HepG2 (cell line): ENCODE measurements at regions not wholly inside any gene's neighbourhood (a gene's known extent, or its start where the extent isn't known, plus 50 kb on each side); places are given as distances from the start of the nearest gene placed in this dataset.
"Not testable (repeated sequence)": the region's sequence is repeated elsewhere in the genome, so short reads cannot be mapped to it uniquely, and the experiment has no call there.

Experiments used
- ATAC-seq: fragments of 200-7000 bp; cut with Tn5 transposase; 3 replicates; pipeline ENCODE4 v1.9.1; 2020; ENCODE audit warnings: mild to moderate bottlenecking, moderate library complexity
- BruUV-seq: library from RNA; stranded (reverse); fragments of 400-500 nt; replicated peaks from 2 replicates; lab custom pipeline; 2021; lab: Mats Ljungman, UMichigan
- CTCF ChIA-PET: fragments of 300-600 bp; formaldehyde crosslinking; extraction: SDS; loops from one replicate; lab custom pipeline; 2021; ENCODE audit warnings: low total read pairs, inconsistent platforms, low intra/inter-chr PET ratio; lab: Yijun Ruan, JAX
- POLR2A ChIA-PET: fragments of 350-600 bp; sonication (Branson Sonifier 250); formaldehyde crosslinking; loops from one replicate; lab custom pipeline; 2020; ENCODE audit warnings: antibody characterized with exemption, inconsistent platforms; lab: Yijun Ruan, JAX
- DNase-seq: peaks from one replicate; pipeline ENCODE4 v3.0.0-alpha.2; 2015; ENCODE audit warnings: low spot score
- FAIRE-seq: peaks from 3 replicates; lab custom pipeline; 2011; peaks lifted over from hg19 to GRCh38; lab: Jason Lieb, UNC
- H2AFZ ChIP-seq: one replicate; pipeline ENCODE4 v1.6.1; 2011; ENCODE audit warnings: low read length, inconsistent platforms
- H3K27ac ChIP-seq: fragments of 300-600 bp; 3 replicates; pipeline ENCODE4 v1.8.0; 2011; ENCODE audit warnings: mixed run types, mild to moderate bottlenecking, mixed read lengths, low read length, inconsistent platforms; ENCODE audit not compliant: insufficient read depth; ENCODE audit errors: extremely low read length
- H3K27me3 ChIP-seq, 2 experiments: fragments of 200-600 bp in 1 of 2; 2 replicates in 1 of 2; 3 replicates in 1 of 2; pipeline versions ENCODE4 v1.6.0 to v1.8.0; 2011; ENCODE audit warnings: low read length in 2 of 2, mild to moderate bottlenecking in 2 of 2, moderate library complexity in 2 of 2, inconsistent platforms in 1 of 2; ENCODE audit not compliant: insufficient read depth in 2 of 2, control insufficient read depth in 1 of 2
- H3K36me3 ChIP-seq, 2 experiments: fragments of 200-600 bp in 1 of 2; replicated peaks in 1 of 2; 2 replicates in 1 of 2; 3 replicates in 1 of 2; pipeline versions ENCODE4 v1.5.1 to v1.8.0; 2011; ENCODE audit warnings: low read length in 2 of 2, inconsistent platforms in 1 of 2; ENCODE audit not compliant: insufficient read depth in 2 of 2, control insufficient read depth in 1 of 2
- H3K4me1 ChIP-seq: 2 replicates; pipeline ENCODE4 v1.5.1; 2012; ENCODE audit warnings: low read length, inconsistent platforms; ENCODE audit not compliant: insufficient read depth
- H3K4me2 ChIP-seq: 2 replicates; pipeline ENCODE4 v1.6.0; 2011; ENCODE audit warnings: low read depth, low read length, inconsistent platforms
- H3K4me3 ChIP-seq, 3 experiments: fragments of 200-600 bp in 1 of 3; sonication (generic), shearing (Covaris generic) in 1 of 3; replicated peaks in 1 of 3; 2 replicates each; pipeline ENCODE4 v1.5.1; 2011 to 2016; ENCODE audit warnings: low read length in 3 of 3, inconsistent platforms in 2 of 3, low read depth in 2 of 3, mild to moderate bottlenecking in 2 of 3, control low read depth in 1 of 3, mixed read lengths in 1 of 3; ENCODE audit not compliant: insufficient read depth in 1 of 3
- H3K79me2 ChIP-seq: one replicate; pipeline ENCODE4 v1.6.1; 2011; ENCODE audit warnings: low read length, inconsistent platforms; ENCODE audit not compliant: insufficient read depth
- H3K9ac ChIP-seq: 2 replicates; pipeline ENCODE4 v1.6.0; 2011; ENCODE audit warnings: mild to moderate bottlenecking, low read depth, low read length, inconsistent platforms; ENCODE audit not compliant: insufficient read depth
- H3K9me3 ChIP-seq: 2 replicates; pipeline ENCODE4 v1.5.1; 2012; ENCODE audit warnings: mild to moderate bottlenecking, low read length
- H4K20me1 ChIP-seq: 2 replicates; pipeline ENCODE4 v1.6.0; 2011; ENCODE audit warnings: inconsistent platforms, mild to moderate bottlenecking, low read length, moderate library complexity; ENCODE audit not compliant: insufficient read depth
- RBM39 ChIP-seq: fragments of 200-400 bp; formaldehyde crosslinking; IDR thresholded peaks from one replicate; pipeline ENCODE4 v1.6.1; 2018; ENCODE audit warnings: antibody characterized with exemption, mild to moderate bottlenecking, low read depth, low read length; ENCODE audit not compliant: poor library complexity, severe bottlenecking
- ZNF768 ChIP-seq: sonication (generic); formaldehyde crosslinking; IDR thresholded peaks from 2 replicates; pipeline ENCODE4 v1.4.0; 2020; ENCODE audit warnings: missing genetic modification reagents
- WGBS: methylation state at CpG from one replicate; pipeline ENCODE4 v1.1.6; 2017; ENCODE audit warnings: low lambda C conversion rate; 5-methylcytosine and 5-hydroxymethylcytosine counted together
- in situ Hi-C: cut with HindIII; loops from 2 replicates; pipeline ENCODE4 v1.10.0; 2017; ENCODE audit warnings: low pct_unique_long_range_greater_than_20kb; ENCODE audit not compliant: extremely low pct_ligation_motif_present
- intact Hi-C: fragments of 100-400 bp; cut with micrococcal nuclease; formaldehyde crosslinking; loops from one replicate; pipeline ENCODE4 v1.10.0; 2022; ENCODE audit not compliant: unreplicated experiment

GRCh38 chr2:130286983-130287655 is 55.6 kb upstream of the IMP4 start:
- H3K4me3 ChIP-seq = no peak overlapping the region
- CTCF ChIA-PET = no interaction called here
- in situ Hi-C loops = no loop called here
- TF ChIP-seq ZNF768 (peak; percentile 45; the same call in 1 of the 2 replicates), RBM39 (no peak)
- TF ChIP-seq, all 625 proteins: peak for 1
- Histone ChIP-seq H3K36me3 (no peaks in the 10 kb centered on the region), H3K4me2 (no peak overlapping the region), H2AFZ (no peak overlapping the region), H3K79me2 (no peaks in the 10 kb centered on the region), H3K9ac (no peak overlapping the region), H3K9me3 (no peaks in the 10 kb centered on the region), H3K27me3 (peaks cover 0 to 21% of the 10 kb centered on the region in 2 experiments; a peak in 2 of 5 replicates), H4K20me1 (no peaks in the 10 kb centered on the region), H3K4me1 (no peaks in the 10 kb centered on the region), H3K27ac (no peak overlapping the region)
- FAIRE-seq (no peak), ATAC-seq (peak; percentile 13), DNase-seq (no peak)
- BruUV-seq = no TSS peak
- WGBS = 67% methylated on average over 23 of the region's 35 CpGs
- POLR2A ChIA-PET = no interaction called here
- intact Hi-C loops = no loop called here

GRCh38 chr2:130283341-130283869 is 59.3 kb upstream of the IMP4 start:
- BruUV-seq, H3K79me2 ChIP-seq, H3K4me1 ChIP-seq, CTCF ChIA-PET, H3K4me3 ChIP-seq, H3K36me3 ChIP-seq, H3K4me2 ChIP-seq, H3K9me3 ChIP-seq, DNase-seq, H2AFZ ChIP-seq, in situ Hi-C loops, H3K9ac ChIP-seq, POLR2A ChIA-PET, H4K20me1 ChIP-seq, intact Hi-C loops, ATAC-seq, H3K27ac ChIP-seq: not testable (repeated sequence)
- H3K27me3 ChIP-seq = peaks cover 0 to 13% of the 10 kb centered on the region in 2 experiments; a peak in 2 of 5 replicates
- WGBS = 26% methylated on average over 6 of the region's 7 CpGs
- peak; percentile 56 for FAIRE-seq

GRCh38 chr2:130279551-130279950 is 63.1 kb upstream of the IMP4 start:
- FAIRE-seq, ATAC-seq, H3K9ac ChIP-seq, H3K4me3 ChIP-seq, POLR2A ChIA-PET, intact Hi-C loops, H4K20me1 ChIP-seq, CTCF ChIA-PET, H3K36me3 ChIP-seq, DNase-seq, H3K79me2 ChIP-seq, BruUV-seq, H2AFZ ChIP-seq, H3K9me3 ChIP-seq, H3K4me2 ChIP-seq, H3K27ac ChIP-seq, in situ Hi-C loops, H3K4me1 ChIP-seq, H3K27me3 ChIP-seq: not testable (repeated sequence)
- WGBS = 23% methylated on average over 8 of the region's 8 CpGs

- CTCF ChIA-PET, H2AFZ ChIP-seq, H3K4me3 ChIP-seq, H4K20me1 ChIP-seq, FAIRE-seq, POLR2A ChIA-PET, H3K27ac ChIP-seq, H3K9ac ChIP-seq, DNase-seq, H3K4me1 ChIP-seq, in situ Hi-C loops, H3K4me2 ChIP-seq, ATAC-seq, H3K79me2 ChIP-seq, H3K9me3 ChIP-seq, BruUV-seq, H3K36me3 ChIP-seq, intact Hi-C loops: not testable (repeated sequence)
- 10% methylated on average over 7 of the region's 9 CpGs for WGBS
- peaks cover 6 to 33% of the 10 kb centered on the region in 2 experiments; a peak in 4 of 5 replicates for H3K27me3 ChIP-seq
Observed at GRCh38 chr2:130268333-130268732, 70.1 kb upstream of the TUBA3E start.
